Vagina (tissue), 2 donors: ENCODE measurements at regions not wholly inside any gene's neighbourhood (a gene's known extent, or its start where the extent isn't known, plus 50 kb on each side); places are given as distances from the start of the nearest gene placed in this dataset.

Experiments
- DNase-seq, 2 donors: peaks; one replicate each; pipeline ENCODE4 v3.0.0-alpha.2; 2017; ENCODE audit errors: extremely low spot score in 2 of 2
- H3K27ac ChIP-seq: fragments of 200-600 bp; sonication (generic); one replicate; pipeline ENCODE4 v1.5.1; 2019
- H3K27me3 ChIP-seq: fragments of 200-600 bp; sonication (generic); one replicate; pipeline ENCODE4 v1.5.1; 2019
- H3K36me3 ChIP-seq, 2 donors: fragments of 200-600 bp; sonication (generic); one replicate each; pipeline ENCODE4 v1.5.1; 2017 to 2019
- H3K4me1 ChIP-seq: fragments of 200-600 bp; sonication (generic); one replicate; pipeline ENCODE4 v1.5.1; 2019
- H3K4me3 ChIP-seq, 2 donors: fragments of 200-600 bp; sonication (generic); 1 replicate in 1 of 2; 2 replicates in 1 of 2; pipeline ENCODE4 v1.5.1; 2016 to 2019
- H3K9me3 ChIP-seq: fragments of 200-600 bp; sonication (generic); one replicate; pipeline ENCODE4 v1.5.1; 2019
- POLR2A ChIP-seq, 2 donors: fragments of 450-650 bp; IDR thresholded peaks; one replicate each; pipeline ENCODE4 v1.6.1; 2017; ENCODE audit warnings: antibody characterized with exemption in 2 of 2, mild to moderate bottlenecking in 2 of 2, moderate library complexity in 2 of 2
- POLR2AphosphoS5 ChIP-seq, 2 donors: sonication (generic); formaldehyde crosslinking; IDR thresholded peaks; one replicate each; pipeline ENCODE4 v1.9.0; 2017; ENCODE audit warnings: antibody characterized with exemption in 2 of 2, mild to moderate bottlenecking in 2 of 2, low read depth in 1 of 2; ENCODE audit not compliant: insufficient read depth in 1 of 2
- intact Hi-C: fragments of 100-400 bp; cut with DNase I; formaldehyde crosslinking; loops from one replicate; pipeline ENCODE4 v1.15.1; 2023
- TF ChIP-seq, protein P1 (sequence below), 3 experiments: fragments of 450-650 bp in 2 of 3; fragments of 200-600 bp in 1 of 3; sonication (generic) in 1 of 3; IDR thresholded peaks; one replicate each; pipeline ENCODE4 v1.5.1; 2017 to 2019; ENCODE audit warnings: antibody characterized with exemption in 3 of 3, mild to moderate bottlenecking in 2 of 3, moderate library complexity in 2 of 3

DNA sequence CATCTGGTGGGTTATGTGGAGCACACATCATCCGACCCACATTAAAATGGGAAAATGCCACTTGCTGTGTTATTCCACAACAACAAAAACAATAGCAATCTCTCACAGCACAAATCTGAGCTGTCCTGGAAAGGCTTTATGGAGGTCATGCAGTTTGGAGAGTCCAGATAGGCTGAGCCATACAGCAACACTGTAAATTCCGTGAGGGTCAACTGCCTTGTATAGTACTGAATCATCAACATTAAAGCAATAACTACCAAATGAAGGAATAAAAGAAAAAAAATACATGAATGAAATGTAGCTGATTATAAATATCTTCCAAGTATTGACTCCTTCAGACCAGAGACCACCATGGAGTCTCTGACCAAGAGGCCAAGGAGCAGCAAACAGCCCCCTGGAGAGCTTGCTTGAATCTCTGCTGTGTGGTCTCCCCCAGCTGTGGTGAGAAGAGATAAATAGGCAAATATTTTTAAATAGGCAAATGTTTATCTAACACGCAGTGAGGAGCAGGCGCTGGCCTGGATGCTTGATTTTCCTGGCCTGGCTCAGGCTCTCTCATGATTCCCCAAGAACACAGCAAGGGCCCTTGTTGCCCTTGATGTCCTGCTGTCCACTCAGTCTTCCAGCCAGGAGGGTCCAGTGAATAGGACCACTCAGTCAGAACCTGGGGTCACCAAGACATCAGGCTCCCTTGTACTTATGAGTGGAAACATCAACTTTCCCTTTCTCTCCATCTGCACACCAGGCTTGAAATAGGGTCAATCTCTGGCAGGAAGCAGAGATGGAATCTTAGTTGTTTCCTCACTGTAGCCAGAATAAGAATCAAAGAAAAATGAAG, 1021.3 kb downstream of the XPNPEP1 start:
- intact Hi-C loops, result no loop called here
- H3K27ac ChIP-seq, result no peak overlapping the region

DNA sequence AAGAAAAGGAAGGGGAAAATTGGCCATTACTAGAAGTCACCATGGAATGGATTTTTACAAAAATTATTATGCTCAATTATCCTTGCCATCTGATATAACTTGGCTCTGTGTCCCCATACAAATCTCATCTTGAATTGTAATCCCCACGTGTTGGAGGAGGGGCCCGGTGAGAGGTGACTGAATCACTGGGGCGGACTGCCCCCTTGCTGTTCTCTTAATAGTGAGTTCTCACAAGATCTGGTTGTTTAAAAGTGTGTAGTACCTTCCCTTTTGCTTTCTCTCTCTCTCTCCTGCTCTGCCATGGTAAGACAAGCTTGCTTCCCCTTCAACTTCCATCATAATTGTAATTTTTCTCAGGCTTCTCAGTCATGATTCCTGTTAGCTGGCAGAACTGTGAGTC, 1023.6 kb downstream of the XPNPEP1 start:
- H3K36me3 ChIP-seq, result no peaks in the 10 kb centered on the region
- H3K4me3 ChIP-seq, result no peak overlapping the region
- no peaks in the 10 kb centered on the region for H3K9me3 ChIP-seq
- H3K27ac ChIP-seq, result no peak overlapping the region
- DNase-seq, result no peak
- TF ChIP-seq POLR2AphosphoS5 (IDR thresholded peaks at IDR 0.05; ENCODE audit: insufficient read depth in 1 of 2, low read depth in 1 of 2), result no peak
- TF ChIP-seq POLR2A (IDR thresholded peaks at IDR 0.05), result no peak
- TF ChIP-seq, protein P1, sequence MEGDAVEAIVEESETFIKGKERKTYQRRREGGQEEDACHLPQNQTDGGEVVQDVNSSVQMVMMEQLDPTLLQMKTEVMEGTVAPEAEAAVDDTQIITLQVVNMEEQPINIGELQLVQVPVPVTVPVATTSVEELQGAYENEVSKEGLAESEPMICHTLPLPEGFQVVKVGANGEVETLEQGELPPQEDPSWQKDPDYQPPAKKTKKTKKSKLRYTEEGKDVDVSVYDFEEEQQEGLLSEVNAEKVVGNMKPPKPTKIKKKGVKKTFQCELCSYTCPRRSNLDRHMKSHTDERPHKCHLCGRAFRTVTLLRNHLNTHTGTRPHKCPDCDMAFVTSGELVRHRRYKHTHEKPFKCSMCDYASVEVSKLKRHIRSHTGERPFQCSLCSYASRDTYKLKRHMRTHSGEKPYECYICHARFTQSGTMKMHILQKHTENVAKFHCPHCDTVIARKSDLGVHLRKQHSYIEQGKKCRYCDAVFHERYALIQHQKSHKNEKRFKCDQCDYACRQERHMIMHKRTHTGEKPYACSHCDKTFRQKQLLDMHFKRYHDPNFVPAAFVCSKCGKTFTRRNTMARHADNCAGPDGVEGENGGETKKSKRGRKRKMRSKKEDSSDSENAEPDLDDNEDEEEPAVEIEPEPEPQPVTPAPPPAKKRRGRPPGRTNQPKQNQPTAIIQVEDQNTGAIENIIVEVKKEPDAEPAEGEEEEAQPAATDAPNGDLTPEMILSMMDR (IDR thresholded peaks at IDR 0.05), result no peak
- H3K4me1 ChIP-seq, result no peaks in the 10 kb centered on the region
- no peaks in the 10 kb centered on the region for H3K27me3 ChIP-seq
- intact Hi-C loops, result no loop called here

More for the DNA sequence above, 1021.3 kb downstream of the XPNPEP1 start:
- DNase-seq, result no peak
- no peaks in the 10 kb centered on the region for H3K27me3 ChIP-seq
- no peaks in the 10 kb centered on the region for H3K36me3 ChIP-seq
- H3K9me3 ChIP-seq, result no peaks in the 10 kb centered on the region
- H3K4me1 ChIP-seq, result no peaks in the 10 kb centered on the region
- no peak for TF ChIP-seq POLR2A (IDR thresholded peaks at IDR 0.05)
- no peak for TF ChIP-seq POLR2AphosphoS5 (IDR thresholded peaks at IDR 0.05; ENCODE audit: insufficient read depth in 1 of 2, low read depth in 1 of 2)
- TF ChIP-seq, protein P1 (IDR thresholded peaks at IDR 0.05), result no peak
- no peak overlapping the region for H3K4me3 ChIP-seq

DNA sequence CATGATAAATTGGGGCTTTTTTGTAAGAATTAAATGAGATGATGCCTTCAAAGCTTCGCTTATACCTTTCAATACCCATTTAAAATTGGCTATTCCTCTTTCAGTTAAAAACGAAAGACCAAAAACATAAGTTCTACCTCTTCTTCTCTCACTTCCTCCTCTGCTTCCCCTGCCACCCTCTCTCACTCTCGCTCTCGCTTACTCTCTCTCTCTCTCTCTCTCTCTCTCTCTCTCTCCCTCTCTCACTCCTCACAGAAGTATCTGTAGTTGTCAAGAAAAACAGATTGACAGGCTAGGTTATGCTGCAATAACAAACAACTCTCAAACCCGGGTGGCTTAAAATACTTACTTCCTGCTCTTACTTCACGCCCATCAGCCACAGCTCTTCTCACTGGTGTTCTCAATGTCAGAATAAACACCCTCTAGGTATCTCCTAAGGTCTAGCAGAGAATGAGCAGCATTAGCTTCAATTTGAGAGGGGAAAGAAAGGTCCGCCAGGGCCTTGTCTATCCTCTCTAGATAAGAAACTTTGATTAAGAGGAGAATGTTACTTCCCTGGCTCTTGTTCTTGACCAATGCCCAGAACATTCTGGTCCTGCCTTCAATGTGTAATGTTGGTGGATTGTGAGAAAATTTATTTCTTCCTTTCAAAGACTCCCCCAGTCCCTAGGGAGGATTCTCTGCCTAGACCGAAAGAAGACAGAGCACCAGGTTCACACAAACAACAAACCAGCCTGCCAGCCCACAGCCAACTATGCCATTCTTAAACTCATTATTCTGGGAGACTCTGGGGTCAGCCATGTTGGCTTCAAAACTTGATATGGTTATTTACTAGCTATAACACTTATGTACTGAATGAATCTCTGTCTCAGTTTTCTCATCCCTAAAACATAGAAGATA, 1028.7 kb downstream of the XPNPEP1 start:
- H3K27me3 ChIP-seq, result no peaks in the 10 kb centered on the region
- TF ChIP-seq POLR2AphosphoS5 (IDR thresholded peaks at IDR 0.05; ENCODE audit: insufficient read depth in 1 of 2, low read depth in 1 of 2) (no peak), POLR2A (IDR thresholded peaks at IDR 0.05) (no peak)
- TF ChIP-seq, protein P1 (IDR thresholded peaks at IDR 0.05), result no peak
- no peaks in the 10 kb centered on the region for H3K9me3 ChIP-seq
- no peaks in the 10 kb centered on the region for H3K4me1 ChIP-seq
- no peak overlapping the region for H3K4me3 ChIP-seq
- no peak overlapping the region for H3K27ac ChIP-seq
- DNase-seq, result no peak
- H3K36me3 ChIP-seq, result no peaks in the 10 kb centered on the region
- intact Hi-C loops, result no loop called here

DNA sequence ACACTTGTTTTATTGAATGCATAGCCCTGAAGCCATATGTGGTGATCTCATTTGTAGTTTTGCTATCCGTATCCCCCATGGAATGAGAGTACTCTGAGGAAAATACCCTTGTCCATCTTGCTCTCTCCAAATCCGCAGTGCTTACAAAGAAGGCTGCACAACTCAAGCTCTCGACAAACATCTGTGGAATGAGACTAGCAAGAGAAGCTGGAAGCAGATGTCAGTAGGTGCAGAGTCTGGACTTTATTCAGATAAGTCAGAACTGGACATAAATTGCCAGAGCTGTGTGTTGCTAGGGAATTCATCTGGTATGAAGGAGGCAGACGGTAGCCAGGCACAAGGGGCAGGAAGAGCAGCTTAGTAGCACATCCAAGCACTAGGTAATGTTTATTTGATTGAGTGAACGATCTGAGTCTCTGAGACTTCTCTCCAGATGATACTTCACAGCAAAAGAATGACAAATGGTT, 1046.2 kb downstream of the XPNPEP1 start:
- TF ChIP-seq POLR2A (IDR thresholded peaks at IDR 0.05) (no peak), POLR2AphosphoS5 (IDR thresholded peaks at IDR 0.05; ENCODE audit: insufficient read depth in 1 of 2, low read depth in 1 of 2) (no peak)
- TF ChIP-seq, protein P1 (IDR thresholded peaks at IDR 0.05), result no peak

More for the DNA sequence above, 1046.2 kb downstream of the XPNPEP1 start:
- H3K36me3 ChIP-seq, result no peaks in the 10 kb centered on the region
- DNase-seq, result no peak
- no peak overlapping the region for H3K4me3 ChIP-seq
- H3K27ac ChIP-seq, result no peak overlapping the region
- no peaks in the 10 kb centered on the region for H3K4me1 ChIP-seq
- H3K9me3 ChIP-seq, result no peaks in the 10 kb centered on the region
- H3K27me3 ChIP-seq, result no peaks in the 10 kb centered on the region
- intact Hi-C loops, result no loop called here
